Stomach (tissue), 4 donors: ENCODE measurements at regions not wholly inside any gene's neighbourhood (a gene's known extent, or its start where the extent isn't known, plus 50 kb on each side); places are given as distances from the start of the nearest gene placed in this dataset.
"Not testable (repeated sequence)": the region's sequence is repeated elsewhere in the genome, so short reads cannot be mapped to it uniquely, and the experiment has no call there.

Source experiments
- CTCF ChIP-seq, 7 experiments: fragments of 450-650 bp in 4 of 7; fragments of 200-600 bp in 3 of 7; sonication (generic) in 3 of 7; IDR thresholded peaks; one replicate each; pipeline ENCODE4 v1.5.1; 2016 to 2019; ENCODE audit warnings: antibody characterized with exemption in 7 of 7, control low read depth in 2 of 7, mild to moderate bottlenecking in 1 of 7
- EP300 ChIP-seq: sonication (generic); formaldehyde crosslinking; IDR thresholded peaks from one replicate; pipeline ENCODE4 v1.6.1; 2017; ENCODE audit warnings: antibody characterized with exemption
- POLR2A ChIP-seq, 4 donors: fragments of 450-650 bp; IDR thresholded peaks; one replicate each; pipeline ENCODE4 v1.6.1; 2016; ENCODE audit warnings: antibody characterized with exemption in 4 of 4, control low read depth in 2 of 4, mild to moderate bottlenecking in 1 of 4, moderate library complexity in 1 of 4
- POLR2AphosphoS5 ChIP-seq, 3 donors: sonication (generic); formaldehyde crosslinking; IDR thresholded peaks; one replicate each; pipeline ENCODE4 v1.6.1; 2016; ENCODE audit warnings: antibody characterized with exemption in 3 of 3

- not testable (repeated sequence) for TF ChIP-seq CTCF (IDR thresholded peaks at IDR 0.05); EP300; POLR2A (IDR thresholded peaks at IDR 0.05); POLR2AphosphoS5 (IDR thresholded peaks at IDR 0.05)
These were observed 4460.6 kb upstream of the OR11H1 start for GRCh38 chr22:11067286-11067871.
